Calu3 (cell line): ENCODE measurements at regions not wholly inside any gene's neighbourhood (a gene's known extent, or its start where the extent isn't known, plus 50 kb on each side); places are given as distances from the start of the nearest gene placed in this dataset.

Experiments
- BruUV-seq: library from RNA; stranded (reverse); fragments of 400-500 nt; replicated peaks from 2 replicates; lab custom pipeline; 2021; lab: Mats Ljungman, UMichigan
- CTCF ChIA-PET: fragments of 300-600 bp; sonication (Branson Sonifier 250); formaldehyde crosslinking; loops from one replicate; lab custom pipeline; 2022; ENCODE audit warnings: antibody characterized with exemption; lab: Charles Lee
- DNase-seq: peaks from one replicate; pipeline ENCODE4 v3.0.0; 2022
- H3K27ac Mint-ChIP-seq: one replicate; pipeline ENCODE4 v1.8.0; 2022; ENCODE audit warnings: mixed read lengths; ENCODE audit not compliant: unreplicated experiment
- H3K27me3 Mint-ChIP-seq: one replicate; pipeline ENCODE4 v1.8.0; 2022; ENCODE audit warnings: mixed read lengths; ENCODE audit not compliant: unreplicated experiment
- H3K36me3 Mint-ChIP-seq: one replicate; pipeline ENCODE4 v1.8.0; 2022; ENCODE audit warnings: mild to moderate bottlenecking, moderate library complexity, mixed read lengths; ENCODE audit not compliant: insufficient read depth, unreplicated experiment
- H3K4me1 Mint-ChIP-seq: one replicate; pipeline ENCODE4 v1.8.0; 2022; ENCODE audit warnings: mild to moderate bottlenecking, low read depth, mixed read lengths; ENCODE audit not compliant: unreplicated experiment
- H3K4me3 Mint-ChIP-seq: one replicate; pipeline ENCODE4 v1.8.0; 2022; ENCODE audit warnings: mild to moderate bottlenecking, low read depth, moderate library complexity, mixed read lengths; ENCODE audit not compliant: unreplicated experiment
- H3K9me3 Mint-ChIP-seq: one replicate; pipeline ENCODE4 v1.8.0; 2022; ENCODE audit warnings: low read depth, mixed read lengths; ENCODE audit not compliant: unreplicated experiment
- CTCF ChIP-seq: fragments of 200-600 bp; IDR thresholded peaks from one replicate; pipeline ENCODE4 v1.8.0; 2022; ENCODE audit warnings: antibody characterized with exemption; ENCODE audit not compliant: unreplicated experiment
- intact Hi-C: fragments of 100-400 bp; cut with micrococcal nuclease; formaldehyde crosslinking; loops from one replicate; pipeline ENCODE4 v1.10.0; 2022; ENCODE audit not compliant: unreplicated experiment

- Mint-ChIP-seq H3K4me3 (no peak overlapping the region), H3K4me1 (no peaks in the 10 kb centered on the region), H3K27me3 (peaks cover 72% of the 10 kb centered on the region), H3K9me3 (no peaks in the 10 kb centered on the region), H3K27ac (no peak overlapping the region), H3K36me3 (no peaks in the 10 kb centered on the region)
- BruUV-seq = no TSS peak
- DNase-seq = no peak
- CTCF ChIA-PET = no interaction called here
- intact Hi-C loops = no loop called here
- no peak for TF ChIP-seq CTCF
These were observed 313.6 kb downstream of the CDC5L start for GRCh38 chr6:44701038-44701636.

- H3K27ac Mint-ChIP-seq = no peak overlapping the region
- TF ChIP-seq CTCF = no peak
- H3K9me3 Mint-ChIP-seq = no peaks in the 10 kb centered on the region
- no peak for DNase-seq
- no peak overlapping the region for H3K4me3 Mint-ChIP-seq
- CTCF ChIA-PET = no interaction called here
- intact Hi-C loops = no loop called here
- no peaks in the 10 kb centered on the region for H3K4me1 Mint-ChIP-seq
- no TSS peak for BruUV-seq
- H3K36me3 Mint-ChIP-seq = no peaks in the 10 kb centered on the region
- peaks cover 67% of the 10 kb centered on the region for H3K27me3 Mint-ChIP-seq
These were observed 314.2 kb downstream of the CDC5L start for GRCh38 chr6:44701637-44702101.

GRCh38 chr6:44702292-44702691 is 314.8 kb downstream of the CDC5L start:
- no peak overlapping the region for H3K27ac Mint-ChIP-seq
- DNase-seq = no peak

GRCh38 chr6:44704240-44705150 is 317.0 kb downstream of the CDC5L start:
- CTCF ChIA-PET = no interaction called here
- no peaks in the 10 kb centered on the region for H3K4me1 Mint-ChIP-seq
- no peaks in the 10 kb centered on the region for H3K9me3 Mint-ChIP-seq
- H3K27me3 Mint-ChIP-seq = peaks cover 39% of the 10 kb centered on the region
- no TSS peak for BruUV-seq
- TF ChIP-seq CTCF = no peak
- no peaks in the 10 kb centered on the region for H3K36me3 Mint-ChIP-seq
- intact Hi-C loops = no loop called here
- H3K4me3 Mint-ChIP-seq = no peak overlapping the region
- DNase-seq = no peak
- H3K27ac Mint-ChIP-seq = no peak overlapping the region

More at GRCh38 chr6:44702292-44702691, 314.8 kb downstream of the CDC5L start:
- CTCF ChIA-PET = no interaction called here
- TF ChIP-seq CTCF = no peak
- H3K9me3 Mint-ChIP-seq = no peaks in the 10 kb centered on the region
- no peak overlapping the region for H3K4me3 Mint-ChIP-seq
- no peaks in the 10 kb centered on the region for H3K36me3 Mint-ChIP-seq
- no TSS peak for BruUV-seq
- H3K27me3 Mint-ChIP-seq = peaks cover 60% of the 10 kb centered on the region
- intact Hi-C loops = no loop called here
- H3K4me1 Mint-ChIP-seq = no peaks in the 10 kb centered on the region
